ENCODE measurements at regions not wholly inside any gene's neighbourhood (a gene's known extent, or its start where the extent isn't known, plus 50 kb on each side); places are given as distances from the start of the nearest gene placed in this dataset.

DNA sequence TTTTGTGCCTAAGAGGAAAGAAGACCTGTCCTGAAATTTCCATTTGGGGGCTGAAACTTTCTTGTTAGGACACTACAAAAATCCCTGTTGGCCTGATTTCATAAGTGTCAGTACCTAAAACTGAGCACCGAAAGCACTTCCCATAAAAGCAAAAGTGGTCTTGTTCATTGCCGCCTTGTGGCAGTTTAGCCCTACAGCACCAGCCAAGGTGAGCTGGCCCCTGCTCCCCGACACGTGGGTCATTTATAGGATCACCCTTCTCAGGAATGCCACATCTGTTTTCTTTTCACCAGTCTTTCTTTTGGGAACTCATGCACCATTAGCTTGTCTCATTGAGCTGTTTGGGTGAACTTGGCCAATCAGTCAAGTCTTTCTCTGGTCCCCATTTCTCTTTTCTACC is 155.8 kb upstream of the KAZN start:
- no peak overlapping the region for H3K4me2 ChIP-seq (ENCODE audit: insufficient read depth, low read length, poor library complexity, severe bottlenecking)
- WGBS, 2 donors (ENCODE audit: extremely low coverage in 2 of 2, insufficient read length in 2 of 2, insufficient replicate concordance in 1 of 2): no CpG with 5 or more reads among the region's 4 CpGs
- no peak overlapping the region for H2BK12ac ChIP-seq (ENCODE audit: low read length)
- H2AK5ac ChIP-seq (ENCODE audit: low read depth, low read length): no peak overlapping the region
- no peak overlapping the region for H3K23ac ChIP-seq (ENCODE audit: low read depth, low read length, poor library complexity)
- H3K14ac ChIP-seq (ENCODE audit: low read length): no peak overlapping the region
- H3K9me3 ChIP-seq (replicated peaks in 1 of 2; ENCODE audit: control insufficient read depth in 2 of 2, insufficient read depth in 1 of 2, low read depth in 1 of 2, low read length in 2 of 2): no peaks in the 10 kb centered on the region
- no peak overlapping the region for H2AFZ ChIP-seq (ENCODE audit: low read length)
- H3K4me1 ChIP-seq (ENCODE audit: control insufficient read depth in 2 of 2, insufficient read depth in 1 of 2, low read depth in 1 of 2, low read length in 2 of 2): peaks cover 1 to 6% of the 10 kb centered on the region in 2 donors
- no peak overlapping the region for H3K18ac ChIP-seq (ENCODE audit: low read length)
- no peaks in the 10 kb centered on the region for H3K36me3 ChIP-seq (replicated peaks in 1 of 2; ENCODE audit: control insufficient read depth in 2 of 2, insufficient read depth in 2 of 2, low read length in 2 of 2)
- no peak overlapping the region for H2BK120ac ChIP-seq (ENCODE audit: low read depth, low read length)
- no peak overlapping the region for H4K91ac ChIP-seq (ENCODE audit: low read depth, low read length, poor library complexity)
- H3K9ac ChIP-seq (ENCODE audit: low read depth, low read length, poor library complexity): no peak overlapping the region
- H3K79me1 ChIP-seq (ENCODE audit: low read depth, low read length): no peaks in the 10 kb centered on the region
- H3K4me3 ChIP-seq (ENCODE audit: low read length in 2 of 2): no peak overlapping the region
- DNase-seq (ENCODE audit: low spot score): no peak
- no peak overlapping the region for H4K8ac ChIP-seq (ENCODE audit: low read depth, low read length)
- no peak overlapping the region for H2BK15ac ChIP-seq (ENCODE audit: low read length)
- no peak overlapping the region for H3K27ac ChIP-seq (replicated peaks; ENCODE audit: low read length)
- no peaks in the 10 kb centered on the region for H3K27me3 ChIP-seq (ENCODE audit: control insufficient read depth in 3 of 3, insufficient read depth in 3 of 3, low read depth in 1 of 3, low read length in 3 of 3)
- H3K4ac ChIP-seq (ENCODE audit: low read length): no peak overlapping the region
- no peak overlapping the region for H2BK5ac ChIP-seq (ENCODE audit: low read length)

- no peak overlapping the region for H4K91ac ChIP-seq (ENCODE audit: low read depth, low read length, poor library complexity)
- H2AFZ ChIP-seq (ENCODE audit: low read length): no peak overlapping the region
- no peak overlapping the region for H3K18ac ChIP-seq (ENCODE audit: low read length)
- no peak overlapping the region for H2BK12ac ChIP-seq (ENCODE audit: low read length)
- no peaks in the 10 kb centered on the region for H3K36me3 ChIP-seq (replicated peaks in 1 of 2; ENCODE audit: control insufficient read depth in 2 of 2, insufficient read depth in 2 of 2, low read length in 2 of 2)
- H3K4me2 ChIP-seq (ENCODE audit: insufficient read depth, low read length, poor library complexity, severe bottlenecking): no peak overlapping the region
- H2BK5ac ChIP-seq (ENCODE audit: low read length): no peak overlapping the region
- H2BK15ac ChIP-seq (ENCODE audit: low read length): no peak overlapping the region
- H4K8ac ChIP-seq (ENCODE audit: low read depth, low read length): no peak overlapping the region
- DNase-seq (ENCODE audit: low spot score): no peak
- no peak overlapping the region for H3K23ac ChIP-seq (ENCODE audit: low read depth, low read length, poor library complexity)
- H3K4me3 ChIP-seq (ENCODE audit: low read length in 2 of 2): no peak overlapping the region
- no peak overlapping the region for H3K9ac ChIP-seq (ENCODE audit: low read depth, low read length, poor library complexity)
- no peaks in the 10 kb centered on the region for H3K79me1 ChIP-seq (ENCODE audit: low read depth, low read length)
- no peak overlapping the region for H2BK120ac ChIP-seq (ENCODE audit: low read depth, low read length)
- H3K14ac ChIP-seq (ENCODE audit: low read length): no peak overlapping the region
- WGBS, 2 donors (ENCODE audit: extremely low coverage in 2 of 2, insufficient read length in 2 of 2, insufficient replicate concordance in 1 of 2): no CpG with 5 or more reads among the region's 4 CpGs
- no peak overlapping the region for H3K27ac ChIP-seq (replicated peaks; ENCODE audit: low read length)
- peaks cover 0 to 5% of the 10 kb centered on the region in 2 donors for H3K4me1 ChIP-seq (ENCODE audit: control insufficient read depth in 2 of 2, insufficient read depth in 1 of 2, low read depth in 1 of 2, low read length in 2 of 2)
- no peaks in the 10 kb centered on the region for H3K9me3 ChIP-seq (replicated peaks in 1 of 2; ENCODE audit: control insufficient read depth in 2 of 2, insufficient read depth in 1 of 2, low read depth in 1 of 2, low read length in 2 of 2)
- no peak overlapping the region for H3K4ac ChIP-seq (ENCODE audit: low read length)
- no peaks in the 10 kb centered on the region for H3K27me3 ChIP-seq (ENCODE audit: control insufficient read depth in 3 of 3, insufficient read depth in 3 of 3, low read depth in 1 of 3, low read length in 3 of 3)
- H2AK5ac ChIP-seq (ENCODE audit: low read depth, low read length): no peak overlapping the region
Observed at GRCh38 chr1:14443164-14443787, 155.2 kb upstream of the KAZN start.

DNA sequence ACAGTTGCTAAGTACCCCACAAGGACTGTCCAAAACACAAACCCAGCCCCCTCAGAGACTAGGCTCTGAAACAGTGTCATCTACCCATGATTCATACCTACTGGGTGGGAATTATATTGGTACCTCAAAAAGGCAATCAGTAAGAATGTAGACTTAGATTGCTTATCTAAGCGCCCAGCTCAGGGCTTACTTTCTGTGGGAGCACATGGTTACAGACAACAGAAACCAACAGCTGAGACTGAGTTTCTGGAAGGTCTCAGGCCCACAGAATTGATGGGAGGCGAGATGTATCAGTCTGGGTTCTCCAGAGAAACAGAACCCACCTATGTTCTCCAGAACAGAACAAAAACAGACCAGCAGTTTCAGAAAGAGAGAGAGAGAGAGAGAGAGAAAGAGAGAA is 147.3 kb upstream of the KAZN start:
- no peak overlapping the region for H3K23ac ChIP-seq (ENCODE audit: low read depth, low read length, poor library complexity)
- WGBS, 2 donors (ENCODE audit: extremely low coverage in 2 of 2, insufficient read length in 2 of 2, insufficient replicate concordance in 1 of 2): no CpG with 5 or more reads among the region's 2 CpGs

DNA sequence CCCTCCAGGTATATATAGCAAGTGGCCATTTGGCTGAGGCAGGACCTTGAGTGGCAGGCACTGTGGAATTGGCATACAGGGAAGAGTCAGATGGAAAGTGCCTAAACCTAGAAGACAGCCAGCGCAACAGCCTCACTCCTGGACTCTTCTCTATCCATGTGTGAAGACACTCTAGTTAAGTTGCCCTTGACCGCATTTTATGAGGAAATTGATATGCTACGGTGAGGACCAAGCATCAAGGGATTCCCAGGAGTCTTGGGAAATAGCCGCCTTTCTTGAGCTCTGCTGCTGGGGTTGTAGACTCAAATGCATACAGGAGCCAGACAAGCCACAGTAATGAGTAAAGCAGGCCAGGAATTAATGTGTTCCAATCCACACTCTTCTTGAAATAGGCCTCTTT is 145.9 kb upstream of the KAZN start:
- no peak overlapping the region for H3K27ac ChIP-seq (replicated peaks; ENCODE audit: low read length)
- no peak overlapping the region for H4K8ac ChIP-seq (ENCODE audit: low read depth, low read length)
- no CpG with 5 or more reads among the region's 4 CpGs for WGBS, 2 donors (ENCODE audit: extremely low coverage in 2 of 2, insufficient read length in 2 of 2, insufficient replicate concordance in 1 of 2)
- H3K4me2 ChIP-seq (ENCODE audit: insufficient read depth, low read length, poor library complexity, severe bottlenecking): no peak overlapping the region
- H3K36me3 ChIP-seq (replicated peaks in 1 of 2; ENCODE audit: control insufficient read depth in 2 of 2, insufficient read depth in 2 of 2, low read length in 2 of 2): no peaks in the 10 kb centered on the region
- no peak overlapping the region for H2BK15ac ChIP-seq (ENCODE audit: low read length)
- no peak overlapping the region for H3K14ac ChIP-seq (ENCODE audit: low read length)
- H3K27me3 ChIP-seq (ENCODE audit: control insufficient read depth in 3 of 3, insufficient read depth in 3 of 3, low read depth in 1 of 3, low read length in 3 of 3): peaks cover 0 to 2% (median 0%) of the 10 kb centered on the region in 3 experiments
- H3K23ac ChIP-seq (ENCODE audit: low read depth, low read length, poor library complexity): no peak overlapping the region
- no peak overlapping the region for H2AK5ac ChIP-seq (ENCODE audit: low read depth, low read length)
- no peak overlapping the region for H4K91ac ChIP-seq (ENCODE audit: low read depth, low read length, poor library complexity)
- H3K4me3 ChIP-seq (ENCODE audit: low read length in 2 of 2): no peak overlapping the region
- H3K9ac ChIP-seq (ENCODE audit: low read depth, low read length, poor library complexity): no peak overlapping the region
- no peaks in the 10 kb centered on the region for H3K4me1 ChIP-seq (ENCODE audit: control insufficient read depth in 2 of 2, insufficient read depth in 1 of 2, low read depth in 1 of 2, low read length in 2 of 2)
- H3K79me1 ChIP-seq (ENCODE audit: low read depth, low read length): no peaks in the 10 kb centered on the region
- H2BK120ac ChIP-seq (ENCODE audit: low read depth, low read length): no peak overlapping the region
- no peak overlapping the region for H2AFZ ChIP-seq (ENCODE audit: low read length)
- H3K4ac ChIP-seq (ENCODE audit: low read length): no peak overlapping the region
- no peak overlapping the region for H2BK12ac ChIP-seq (ENCODE audit: low read length)
- H3K18ac ChIP-seq (ENCODE audit: low read length): no peak overlapping the region
- peaks cover 0 to 2% of the 10 kb centered on the region in 2 donors for H3K9me3 ChIP-seq (replicated peaks in 1 of 2; ENCODE audit: control insufficient read depth in 2 of 2, insufficient read depth in 1 of 2, low read depth in 1 of 2, low read length in 2 of 2)
- H2BK5ac ChIP-seq (ENCODE audit: low read length): no peak overlapping the region
- DNase-seq (ENCODE audit: low spot score): no peak

More for the DNA sequence above, 147.3 kb upstream of the KAZN start:
- no peak overlapping the region for H2BK12ac ChIP-seq (ENCODE audit: low read length)
- no peak overlapping the region for H3K27ac ChIP-seq (replicated peaks; ENCODE audit: low read length)
- no peak for DNase-seq (ENCODE audit: low spot score)
- no peak overlapping the region for H2BK5ac ChIP-seq (ENCODE audit: low read length)
- no peak overlapping the region for H2BK15ac ChIP-seq (ENCODE audit: low read length)
- no peak overlapping the region for H3K18ac ChIP-seq (ENCODE audit: low read length)
- no peak overlapping the region for H2AFZ ChIP-seq (ENCODE audit: low read length)
- H4K91ac ChIP-seq (ENCODE audit: low read depth, low read length, poor library complexity): no peak overlapping the region
- peaks cover 0 to 2% (median 0%) of the 10 kb centered on the region in 3 experiments for H3K27me3 ChIP-seq (ENCODE audit: control insufficient read depth in 3 of 3, insufficient read depth in 3 of 3, low read depth in 1 of 3, low read length in 3 of 3)
- H3K36me3 ChIP-seq (replicated peaks in 1 of 2; ENCODE audit: control insufficient read depth in 2 of 2, insufficient read depth in 2 of 2, low read length in 2 of 2): no peaks in the 10 kb centered on the region
- no peak overlapping the region for H3K4ac ChIP-seq (ENCODE audit: low read length)
- no peak overlapping the region for H3K14ac ChIP-seq (ENCODE audit: low read length)
- no peak overlapping the region for H3K4me3 ChIP-seq (ENCODE audit: low read length in 2 of 2)
- no peak overlapping the region for H2BK120ac ChIP-seq (ENCODE audit: low read depth, low read length)
- no peaks in the 10 kb centered on the region for H3K4me1 ChIP-seq (ENCODE audit: control insufficient read depth in 2 of 2, insufficient read depth in 1 of 2, low read depth in 1 of 2, low read length in 2 of 2)
- no peak overlapping the region for H4K8ac ChIP-seq (ENCODE audit: low read depth, low read length)
- no peak overlapping the region for H3K9ac ChIP-seq (ENCODE audit: low read depth, low read length, poor library complexity)
- no peaks in the 10 kb centered on the region for H3K79me1 ChIP-seq (ENCODE audit: low read depth, low read length)
- no peak overlapping the region for H3K4me2 ChIP-seq (ENCODE audit: insufficient read depth, low read length, poor library complexity, severe bottlenecking)
- peaks cover 0 to 2% of the 10 kb centered on the region in 2 donors for H3K9me3 ChIP-seq (replicated peaks in 1 of 2; ENCODE audit: control insufficient read depth in 2 of 2, insufficient read depth in 1 of 2, low read depth in 1 of 2, low read length in 2 of 2)
- H2AK5ac ChIP-seq (ENCODE audit: low read depth, low read length): no peak overlapping the region
